WERI-Rb-1 (cell line): ENCODE measurements at regions not wholly inside any gene's neighbourhood (a gene's known extent, or its start where the extent isn't known, plus 50 kb on each side); places are given as distances from the start of the nearest gene placed in this dataset.

Source experiments
- DNase-seq: peaks from one replicate; pipeline ENCODE4 v3.0.0-alpha.2; 2020
- H3K27ac ChIP-seq: fragments of 250-450 bp; sonication (Bioruptor Pico); 2 replicates; pipeline ENCODE4 v1.5.1; 2020; ENCODE audit warnings: mild to moderate bottlenecking, moderate library complexity
- H3K27me3 ChIP-seq: fragments of 250-450 bp; sonication (Bioruptor Pico); 2 replicates; pipeline ENCODE4 v1.5.1; 2021; ENCODE audit warnings: mild to moderate bottlenecking, low read depth, moderate library complexity; ENCODE audit not compliant: insufficient read depth, severe bottlenecking
- H3K36me3 ChIP-seq: fragments of 250-450 bp; sonication (Bioruptor Pico); 2 replicates; pipeline ENCODE4 v1.5.1; 2020; ENCODE audit warnings: mild to moderate bottlenecking, moderate library complexity
- H3K4me3 ChIP-seq: 2 replicates; pipeline ENCODE4 v1.5.1; 2011; ENCODE audit warnings: low read depth, mild to moderate bottlenecking, control low read depth, low read length
- H3K9me3 ChIP-seq: fragments of 250-450 bp; sonication (Bioruptor Pico); 2 replicates; pipeline ENCODE4 v1.5.1; 2021; ENCODE audit warnings: mild to moderate bottlenecking, moderate library complexity; ENCODE audit not compliant: severe bottlenecking
- TF ChIP-seq, protein P1 (sequence below): IDR thresholded peaks from 2 replicates; pipeline ENCODE4 v1.5.1; 2011; ENCODE audit warnings: low read depth, mild to moderate bottlenecking, control low read depth, inconsistent platforms, low read length

DNA sequence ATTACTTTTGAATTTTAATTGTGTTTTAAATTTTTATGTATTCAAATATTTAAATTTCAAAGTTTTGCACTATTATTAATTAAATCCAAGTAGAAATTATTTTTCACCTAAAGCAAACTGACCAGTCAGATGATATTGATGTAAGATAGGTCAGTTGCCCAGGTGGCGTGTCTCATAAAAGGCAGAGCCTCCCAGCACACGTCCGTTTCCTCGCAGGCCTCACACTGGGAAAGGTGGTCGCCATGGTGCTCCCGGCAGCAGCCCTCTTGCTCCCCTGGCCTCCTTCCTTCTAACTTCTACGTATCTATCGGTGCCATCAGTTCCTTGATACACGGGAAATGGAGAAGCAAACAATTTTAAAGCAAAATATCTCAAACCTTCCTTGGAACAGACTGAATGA is 516.8 kb downstream of the GALR1 start:
- no peaks in the 10 kb centered on the region for H3K36me3 ChIP-seq
- no peak for DNase-seq
- TF ChIP-seq, protein P1, sequence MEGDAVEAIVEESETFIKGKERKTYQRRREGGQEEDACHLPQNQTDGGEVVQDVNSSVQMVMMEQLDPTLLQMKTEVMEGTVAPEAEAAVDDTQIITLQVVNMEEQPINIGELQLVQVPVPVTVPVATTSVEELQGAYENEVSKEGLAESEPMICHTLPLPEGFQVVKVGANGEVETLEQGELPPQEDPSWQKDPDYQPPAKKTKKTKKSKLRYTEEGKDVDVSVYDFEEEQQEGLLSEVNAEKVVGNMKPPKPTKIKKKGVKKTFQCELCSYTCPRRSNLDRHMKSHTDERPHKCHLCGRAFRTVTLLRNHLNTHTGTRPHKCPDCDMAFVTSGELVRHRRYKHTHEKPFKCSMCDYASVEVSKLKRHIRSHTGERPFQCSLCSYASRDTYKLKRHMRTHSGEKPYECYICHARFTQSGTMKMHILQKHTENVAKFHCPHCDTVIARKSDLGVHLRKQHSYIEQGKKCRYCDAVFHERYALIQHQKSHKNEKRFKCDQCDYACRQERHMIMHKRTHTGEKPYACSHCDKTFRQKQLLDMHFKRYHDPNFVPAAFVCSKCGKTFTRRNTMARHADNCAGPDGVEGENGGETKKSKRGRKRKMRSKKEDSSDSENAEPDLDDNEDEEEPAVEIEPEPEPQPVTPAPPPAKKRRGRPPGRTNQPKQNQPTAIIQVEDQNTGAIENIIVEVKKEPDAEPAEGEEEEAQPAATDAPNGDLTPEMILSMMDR = no peak
- H3K27ac ChIP-seq = no peak overlapping the region
- H3K4me3 ChIP-seq = no peak overlapping the region
- H3K27me3 ChIP-seq = no peaks in the 10 kb centered on the region
- H3K9me3 ChIP-seq = no peaks in the 10 kb centered on the region

DNA sequence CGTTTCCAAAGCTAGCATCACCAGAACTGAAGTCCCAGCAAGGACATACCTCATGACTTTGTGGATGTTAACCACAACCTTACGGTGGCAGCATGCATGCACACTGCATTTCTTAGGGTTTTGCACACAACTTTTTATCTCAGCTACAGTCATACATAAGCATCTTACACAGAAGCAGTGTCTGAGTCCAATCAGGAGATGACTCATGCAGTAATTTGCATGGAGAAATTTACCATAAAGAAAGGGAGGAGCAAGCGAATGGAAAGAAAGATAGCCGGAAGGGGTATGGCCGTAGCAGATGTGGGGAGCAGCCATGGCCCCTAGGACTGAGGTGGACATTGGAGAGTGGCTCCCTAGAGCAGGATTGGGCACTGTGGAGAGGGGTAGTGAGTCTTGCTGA is 522.5 kb downstream of the GALR1 start:
- Histone ChIP-seq H3K4me3 (no peak overlapping the region), H3K9me3 (no peaks in the 10 kb centered on the region), H3K36me3 (no peaks in the 10 kb centered on the region), H3K27me3 (no peaks in the 10 kb centered on the region), H3K27ac (no peak overlapping the region)
- no peak for DNase-seq
- TF ChIP-seq, protein P1 = no peak

DNA sequence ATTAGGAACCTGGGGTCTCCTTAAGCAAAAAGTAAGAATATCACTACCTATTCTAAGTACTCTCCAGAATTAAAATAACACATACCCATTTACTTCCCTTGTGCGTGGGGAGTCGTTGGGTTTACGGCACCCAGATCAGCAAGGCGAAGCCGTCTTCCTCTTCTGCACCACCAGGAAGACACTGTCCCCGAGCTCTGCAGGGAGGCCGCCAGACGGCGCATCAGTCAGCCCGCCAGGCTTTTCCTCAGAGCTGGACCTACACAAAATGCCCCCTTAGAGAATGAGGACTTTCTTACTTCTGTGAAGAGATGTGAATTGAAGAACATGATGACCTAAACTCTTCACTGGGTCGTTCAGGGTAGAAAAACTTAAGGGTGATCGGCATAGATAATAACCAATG is 526.5 kb downstream of the GALR1 start:
- H3K27ac ChIP-seq = no peak overlapping the region
- no peaks in the 10 kb centered on the region for H3K27me3 ChIP-seq
- H3K9me3 ChIP-seq = no peaks in the 10 kb centered on the region
- TF ChIP-seq, protein P1 = no peak
- DNase-seq = no peak
- no peaks in the 10 kb centered on the region for H3K36me3 ChIP-seq
- no peak overlapping the region for H3K4me3 ChIP-seq

DNA sequence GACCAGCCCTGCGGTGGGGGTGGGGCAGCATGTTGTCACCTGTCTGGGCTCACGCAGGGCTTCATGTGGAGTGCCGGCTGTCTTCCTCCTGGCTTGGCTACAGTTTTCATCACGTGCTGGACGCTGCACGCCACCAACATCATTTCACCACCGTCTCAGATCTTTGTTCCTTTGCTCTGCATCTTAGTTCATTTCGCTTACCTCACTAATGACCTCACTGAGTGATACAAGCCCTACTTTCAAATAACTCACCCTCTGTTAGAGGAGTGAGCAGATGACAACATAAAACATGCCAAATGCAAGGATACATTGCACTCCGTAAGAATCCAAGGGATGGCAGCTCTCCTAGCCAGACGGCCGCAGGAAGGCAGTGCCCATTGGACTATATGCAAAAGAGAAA is 527.5 kb downstream of the GALR1 start:
- Histone ChIP-seq H3K27me3 (no peaks in the 10 kb centered on the region), H3K4me3 (no peak overlapping the region), H3K9me3 (no peaks in the 10 kb centered on the region), H3K27ac (no peak overlapping the region), H3K36me3 (no peaks in the 10 kb centered on the region)
- no peak for DNase-seq
- TF ChIP-seq, protein P1 = no peak

DNA sequence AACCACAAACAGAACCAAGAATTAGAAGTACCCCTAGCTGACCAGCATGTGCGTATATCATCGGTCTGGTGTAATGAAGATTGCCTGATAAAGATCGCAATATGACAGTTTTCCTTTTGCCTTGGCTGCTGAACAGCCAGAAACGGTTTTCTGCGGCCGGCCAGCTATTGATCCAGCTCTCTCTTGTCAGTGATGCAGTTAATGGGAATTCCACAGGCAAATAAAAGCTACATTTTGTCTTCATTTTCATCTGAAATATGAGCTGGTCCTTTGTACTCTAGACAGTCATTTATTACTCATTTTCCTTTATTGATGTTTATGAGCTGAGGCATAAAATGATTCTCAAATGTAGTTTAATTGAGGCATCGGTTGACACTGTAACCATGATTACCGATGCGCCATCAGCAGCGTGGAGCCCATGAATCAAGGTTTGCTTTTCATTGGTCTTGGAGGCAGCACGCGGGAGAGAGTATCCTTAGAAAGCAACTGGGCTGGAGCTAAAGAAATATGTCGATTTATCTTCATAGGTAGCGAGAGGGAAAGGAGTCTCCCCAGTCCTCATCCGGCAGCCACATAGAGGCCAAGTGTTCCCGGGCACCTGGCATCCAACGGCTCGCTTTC is 535.2 kb downstream of the GALR1 start:
- DNase-seq = no peak
- H3K27me3 ChIP-seq = no peaks in the 10 kb centered on the region

More for the DNA sequence above, 535.2 kb downstream of the GALR1 start:
- no peaks in the 10 kb centered on the region for H3K9me3 ChIP-seq
- no peak overlapping the region for H3K4me3 ChIP-seq
- no peaks in the 10 kb centered on the region for H3K36me3 ChIP-seq
- TF ChIP-seq, protein P1 = no peak
- no peak overlapping the region for H3K27ac ChIP-seq
